ENCODE measurements at regions not wholly inside any gene's neighbourhood (a gene's known extent, or its start where the extent isn't known, plus 50 kb on each side); places are given as distances from the start of the nearest gene placed in this dataset.
"Not testable (repeated sequence)": the region's sequence is repeated elsewhere in the genome, so short reads cannot be mapped to it uniquely, and the experiment has no call there.

DNA sequence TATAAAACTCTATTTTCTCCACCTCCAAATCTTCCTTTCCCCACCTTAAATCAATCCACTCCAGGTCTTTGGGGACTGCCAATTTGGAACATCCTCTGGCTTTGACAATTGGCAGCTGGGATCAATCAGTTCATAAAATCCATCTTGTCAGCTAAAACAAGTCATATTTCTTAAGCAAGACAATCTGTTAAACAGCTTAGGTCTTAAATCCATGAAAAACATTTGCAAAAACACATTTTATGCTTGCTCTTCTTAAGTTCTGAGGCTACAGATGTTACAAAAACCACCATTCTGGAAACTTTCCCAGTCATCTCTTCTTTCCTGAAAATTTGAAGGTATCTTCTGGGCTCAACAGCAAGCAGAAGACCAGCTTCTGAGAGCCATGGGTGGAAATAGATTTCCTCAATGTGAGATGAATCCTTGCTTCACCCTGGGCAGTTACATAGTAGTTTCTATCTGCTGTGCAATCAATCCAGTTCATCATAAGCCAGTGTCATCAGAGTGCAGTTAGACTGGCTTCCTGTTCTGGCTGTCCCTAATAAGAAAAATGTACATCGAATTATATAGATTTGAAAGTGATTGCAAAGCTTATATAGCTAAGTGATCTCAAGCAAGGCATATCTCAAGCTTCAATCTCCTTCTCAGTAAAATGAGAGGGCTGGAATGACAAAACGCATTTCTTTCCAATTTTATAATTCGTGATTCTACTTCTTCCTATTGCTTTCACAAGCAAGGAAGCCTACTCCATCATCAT is 402.7 kb upstream of the INTU start:
- DNase-seq (ENCODE audit: low spot score) = no peak

- DNase-seq (ENCODE audit: low spot score) = no peak
Measured at GRCh38 chr4:127236889-127237288, 395.9 kb upstream of the INTU start.

GRCh38 chr4:127237581-127237980 is 395.2 kb upstream of the INTU start:
- no peak for DNase-seq (ENCODE audit: low spot score)

DNA sequence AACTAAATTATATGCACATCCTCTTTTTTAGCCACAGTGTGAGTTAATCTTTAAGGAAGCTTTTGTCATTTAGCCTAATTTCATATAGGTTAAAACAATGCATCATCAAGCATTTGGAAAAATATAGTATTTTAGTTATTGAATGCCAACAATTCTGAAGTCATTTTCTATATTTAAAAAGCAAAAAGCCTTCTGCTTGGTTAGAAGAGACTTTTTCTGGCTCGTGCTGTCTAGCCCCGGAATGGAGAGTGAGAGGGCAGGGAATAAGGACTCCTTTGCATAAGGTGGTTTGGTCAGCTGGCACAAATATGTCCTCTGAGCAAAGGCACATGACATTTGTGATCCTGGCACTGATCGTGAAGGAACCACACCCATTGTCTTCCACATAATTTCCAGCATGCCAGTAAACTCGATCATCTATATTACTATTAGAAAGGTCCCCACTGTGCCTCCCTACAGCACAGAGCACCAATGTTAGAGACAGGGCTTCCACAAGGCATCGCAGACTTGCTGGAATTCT is 393.7 kb upstream of the INTU start:
- no peak for DNase-seq (ENCODE audit: low spot score)

- no peak for DNase-seq (ENCODE audit: low spot score)
Measured at GRCh38 chr4:127239902-127240763, 392.6 kb upstream of the INTU start.

DNA sequence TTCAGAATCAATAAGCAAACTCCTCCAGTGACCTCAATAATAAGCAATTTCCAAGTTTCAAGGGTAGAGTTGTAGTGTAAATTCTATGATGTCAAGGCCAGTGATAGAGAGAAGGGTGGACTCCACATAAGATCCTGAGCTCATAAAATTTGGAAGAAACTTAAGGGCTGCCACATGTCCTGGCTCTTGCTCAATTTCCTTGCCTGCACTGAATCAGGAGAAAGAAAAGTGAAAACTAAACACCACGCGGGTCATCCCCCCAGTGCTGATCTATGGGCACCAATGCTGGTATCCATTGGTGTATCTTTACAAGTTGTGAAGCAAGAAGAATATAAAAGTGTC is 392.0 kb upstream of the INTU start:
- no peak for DNase-seq (ENCODE audit: low spot score)

DNA sequence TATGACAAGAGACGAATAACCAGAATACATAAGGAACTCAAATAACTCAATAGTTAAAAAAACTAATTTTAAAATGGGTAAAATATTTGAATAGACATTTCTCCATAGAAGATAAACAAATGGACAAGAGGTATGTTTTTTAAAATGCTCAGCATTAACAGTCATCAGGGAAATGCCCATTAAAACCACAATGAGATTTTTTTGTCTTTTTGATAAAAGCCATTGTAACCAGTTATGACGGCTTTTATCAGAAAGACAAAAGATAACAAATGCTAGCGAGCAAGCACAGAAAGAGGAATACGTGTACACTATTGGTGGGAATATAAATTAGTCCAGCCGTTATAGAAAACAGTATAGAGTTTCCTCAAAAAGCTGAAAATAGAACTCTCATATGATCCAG is 388.2 kb upstream of the INTU start:
- no peak for DNase-seq (ENCODE audit: low spot score)

- no peak for DNase-seq (ENCODE audit: low spot score)
Measured at GRCh38 chr4:127246963-127247952, 385.5 kb upstream of the INTU start.

GRCh38 chr4:127249066-127249766 is 383.5 kb upstream of the INTU start:
- no peak for DNase-seq (ENCODE audit: low spot score)

GRCh38 chr4:127249767-127250108 is 383.0 kb upstream of the INTU start:
- no peak for DNase-seq (ENCODE audit: low spot score)

GRCh38 chr4:127250577-127250976 is 382.2 kb upstream of the INTU start:
- no peak for DNase-seq (ENCODE audit: low spot score)

DNA sequence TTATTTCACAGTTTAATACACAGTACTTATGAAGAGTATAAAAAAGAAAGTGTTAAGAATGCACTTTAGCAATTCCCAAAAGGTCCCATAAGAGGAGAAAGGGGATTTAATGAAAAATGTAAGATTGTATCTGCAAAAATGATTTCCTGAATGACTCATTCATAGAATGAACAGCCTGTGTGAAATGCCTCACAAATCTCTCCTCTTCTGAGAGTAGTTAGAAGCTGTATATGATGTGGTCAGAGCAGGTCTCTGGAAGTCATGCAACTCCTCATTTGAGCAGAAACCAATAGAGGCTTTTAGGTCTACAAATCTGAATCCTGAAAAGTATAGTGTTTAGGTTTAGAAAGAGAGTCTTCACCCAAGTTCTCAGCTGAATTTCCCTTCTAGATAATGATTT is 381.3 kb upstream of the INTU start:
- peak; percentile 4 for DNase-seq (ENCODE audit: low spot score)

GRCh38 chr4:127256500-127256899 is 376.3 kb upstream of the INTU start:
- no peak for DNase-seq (ENCODE audit: low spot score)

- DNase-seq (ENCODE audit: low spot score) = no peak
Measured at GRCh38 chr4:127261476-127261875, 371.3 kb upstream of the INTU start.

- no peak for DNase-seq (ENCODE audit: low spot score)
Measured at GRCh38 chr4:127268367-127268766, 364.4 kb upstream of the INTU start.

DNA sequence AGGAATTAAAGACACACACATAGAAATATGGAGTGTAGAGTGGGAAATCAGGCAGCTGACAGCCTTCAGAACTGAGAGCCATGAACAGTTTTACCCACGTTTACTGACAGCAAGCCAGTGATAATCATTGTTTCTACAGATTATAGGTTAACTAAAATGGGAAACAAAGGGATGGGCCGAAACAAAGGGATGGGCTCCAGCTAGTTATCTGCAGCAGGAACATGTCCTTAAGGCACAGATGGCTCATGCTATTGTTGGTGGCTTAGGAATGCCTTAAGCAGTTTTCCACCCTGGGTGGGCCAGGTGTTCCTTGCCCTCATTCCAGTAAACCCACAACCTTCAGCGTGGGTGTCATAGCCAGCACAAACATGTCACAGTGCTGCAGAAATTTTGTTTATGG is 355.7 kb upstream of the INTU start:
- DNase-seq (ENCODE audit: low spot score) = not testable (repeated sequence)

GRCh38 chr4:127284236-127284635 is 348.5 kb upstream of the INTU start:
- no peak for DNase-seq (ENCODE audit: low spot score)

GRCh38 chr4:127291316-127291715 is 341.4 kb upstream of the INTU start:
- DNase-seq (ENCODE audit: low spot score) = no peak

DNA sequence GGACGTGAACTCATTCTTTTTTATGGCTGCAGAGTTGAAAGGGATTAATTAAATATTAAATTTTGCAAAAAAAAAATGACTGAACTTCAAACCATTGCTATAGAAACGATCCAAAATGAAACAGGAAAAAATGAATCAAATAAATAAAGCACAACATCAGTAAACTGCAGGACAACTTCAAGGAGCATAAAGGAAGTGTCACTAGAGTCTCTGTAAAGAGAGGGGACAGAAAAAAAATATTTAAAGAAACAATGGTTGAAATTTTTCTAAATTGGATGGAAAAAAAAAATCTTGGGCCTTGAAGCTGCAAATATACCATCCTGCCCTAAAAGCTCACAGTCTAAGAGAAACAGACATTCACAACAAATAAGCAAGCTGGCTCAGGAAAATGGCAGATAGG is 339.3 kb upstream of the INTU start:
- no peak for DNase-seq (ENCODE audit: low spot score)

GRCh38 chr4:127304356-127304755 is 328.4 kb upstream of the INTU start:
- no peak for DNase-seq (ENCODE audit: low spot score)

- no peak for DNase-seq (ENCODE audit: low spot score)
Measured at GRCh38 chr4:127307996-127308395, 324.8 kb upstream of the INTU start.

All from RKO (cell line).